ENCODE measurements at regions not wholly inside any gene's neighbourhood (a gene's known extent, or its start where the extent isn't known, plus 50 kb on each side); places are given as distances from the start of the nearest gene placed in this dataset.

DNA sequence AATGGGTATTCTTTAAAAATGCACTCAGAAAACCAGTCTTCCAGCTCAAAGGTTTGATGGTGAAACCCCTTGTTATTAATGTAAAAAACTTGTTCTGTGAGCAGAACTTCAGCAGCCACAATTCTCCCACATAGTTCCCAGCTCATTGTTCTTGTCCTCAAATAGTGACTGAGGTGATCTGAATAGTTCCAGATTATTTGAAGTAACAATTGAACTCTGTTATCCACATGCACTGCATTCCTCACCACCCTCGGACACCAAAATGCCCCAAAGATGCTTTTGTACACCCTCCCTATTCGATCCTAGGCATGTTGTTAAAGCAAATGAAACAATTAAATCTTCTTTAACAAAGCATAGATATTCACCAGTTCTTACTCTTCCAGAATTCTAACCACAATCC is 2186.8 kb upstream of the CELF4 start:
- DNase-seq (ENCODE audit: low spot score): no peak
- ATAC-seq: no peak

GRCh38 chr18:39751921-39752320 is 2186.3 kb upstream of the CELF4 start:
- DNase-seq (ENCODE audit: low spot score): no peak

DNA sequence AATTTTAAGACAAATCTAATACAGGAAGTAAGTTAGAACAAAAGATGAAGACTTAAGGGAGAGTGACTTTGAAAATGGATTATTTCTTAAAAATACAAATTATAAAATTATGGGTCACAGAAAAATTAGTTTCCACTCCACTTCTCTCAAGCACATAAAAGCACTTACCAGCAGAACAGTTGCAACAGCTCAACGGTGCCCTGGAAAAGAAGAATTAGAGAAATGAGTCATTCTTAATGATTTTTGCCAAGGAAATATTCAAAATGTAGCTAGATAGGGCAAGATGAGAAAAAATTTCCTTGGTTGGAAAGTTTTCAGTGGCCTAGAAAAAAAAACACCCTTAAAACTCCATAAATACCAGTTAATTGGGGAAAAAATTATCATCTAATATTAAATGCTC is 2185.6 kb upstream of the CELF4 start:
- ATAC-seq (no peak), DNase-seq (ENCODE audit: low spot score) (no peak)

More at GRCh38 chr18:39751921-39752320, 2186.3 kb upstream of the CELF4 start:
- no peak for ATAC-seq

GRCh38 chr18:39749154-39749553 is 2183.6 kb upstream of the CELF4 start:
- ATAC-seq: no peak

DNA sequence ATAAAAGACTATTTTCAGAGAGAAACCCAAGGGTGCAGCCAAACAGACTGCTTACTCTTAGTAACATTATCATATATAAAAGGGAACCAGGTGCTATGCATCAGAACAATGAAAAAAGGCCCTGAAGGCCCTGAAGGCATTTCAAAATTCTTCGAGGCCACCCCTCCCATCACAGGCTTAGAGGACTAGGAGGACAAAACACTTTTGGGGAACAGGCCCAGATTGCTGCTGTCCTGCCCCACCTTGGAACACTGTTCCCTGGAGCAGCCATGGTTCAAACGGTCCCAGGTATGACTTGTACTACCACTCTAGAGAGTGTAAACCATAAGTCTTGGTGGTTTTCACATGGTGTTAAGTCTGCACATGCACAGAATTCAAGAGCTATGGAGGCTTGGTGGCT is 2183.1 kb upstream of the CELF4 start:
- no peak for DNase-seq (ENCODE audit: low spot score)
- ATAC-seq: no peak

More at GRCh38 chr18:39749154-39749553, 2183.6 kb upstream of the CELF4 start:
- DNase-seq (ENCODE audit: low spot score): no peak

GRCh38 chr18:39746201-39746600 is 2180.6 kb upstream of the CELF4 start:
- ATAC-seq (no peak), DNase-seq (ENCODE audit: low spot score) (no peak)

DNA sequence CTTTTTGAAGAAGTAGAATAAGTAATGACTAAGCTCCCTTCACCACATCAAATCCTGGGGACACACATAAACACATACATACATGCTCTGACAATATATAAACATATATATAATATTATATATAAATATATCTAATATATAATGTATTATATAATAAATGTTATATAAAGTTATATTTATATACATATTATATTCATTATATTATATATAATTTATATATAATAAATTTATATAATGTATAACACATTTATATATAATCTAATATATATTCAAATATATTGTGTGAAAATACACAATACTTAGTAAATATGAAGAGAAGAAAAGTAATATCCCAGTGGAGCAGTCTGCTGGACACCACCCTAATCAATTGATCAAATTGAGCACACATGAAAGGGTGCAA is 2177.9 kb upstream of the CELF4 start:
- DNase-seq (ENCODE audit: low spot score) (no peak), ATAC-seq (no peak)

GRCh38 chr18:39741755-39742466 is 2176.3 kb upstream of the CELF4 start:
- DNase-seq (ENCODE audit: low spot score) (no peak), ATAC-seq (no peak)

GRCh38 chr18:39737869-39738268 is 2172.3 kb upstream of the CELF4 start:
- no peak for DNase-seq (ENCODE audit: low spot score)

GRCh38 chr18:39732918-39733317 is 2167.3 kb upstream of the CELF4 start:
- ATAC-seq (no peak), DNase-seq (ENCODE audit: low spot score) (no peak)

More at GRCh38 chr18:39737869-39738268, 2172.3 kb upstream of the CELF4 start:
- no peak for ATAC-seq

GRCh38 chr18:39730606-39731005 is 2165.0 kb upstream of the CELF4 start:
- DNase-seq (ENCODE audit: low spot score): no peak
- ATAC-seq: no peak

DNA sequence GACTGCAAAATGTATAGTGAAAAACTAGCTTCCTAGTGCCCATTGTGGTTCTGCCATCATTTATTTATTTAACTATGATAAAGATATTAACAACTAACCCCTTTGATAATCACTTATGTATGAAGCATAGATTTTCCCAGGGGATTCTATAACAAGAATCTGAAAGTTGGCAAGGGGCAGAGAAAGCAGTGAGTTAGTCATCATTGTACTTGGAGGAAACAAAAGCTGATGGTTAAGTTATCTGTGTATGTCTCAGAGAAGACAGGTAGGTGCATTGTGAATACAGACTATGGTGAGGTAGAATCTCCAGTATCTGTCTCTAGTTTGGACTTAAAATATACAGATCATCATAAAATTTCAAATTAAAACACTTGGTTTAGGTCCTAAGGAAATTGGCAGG is 2159.1 kb upstream of the CELF4 start:
- no peak for ATAC-seq
- no peak for DNase-seq (ENCODE audit: low spot score)

GRCh38 chr18:39721712-39722111 is 2156.1 kb upstream of the CELF4 start:
- DNase-seq (ENCODE audit: low spot score) (no peak), ATAC-seq (no peak)

DNA sequence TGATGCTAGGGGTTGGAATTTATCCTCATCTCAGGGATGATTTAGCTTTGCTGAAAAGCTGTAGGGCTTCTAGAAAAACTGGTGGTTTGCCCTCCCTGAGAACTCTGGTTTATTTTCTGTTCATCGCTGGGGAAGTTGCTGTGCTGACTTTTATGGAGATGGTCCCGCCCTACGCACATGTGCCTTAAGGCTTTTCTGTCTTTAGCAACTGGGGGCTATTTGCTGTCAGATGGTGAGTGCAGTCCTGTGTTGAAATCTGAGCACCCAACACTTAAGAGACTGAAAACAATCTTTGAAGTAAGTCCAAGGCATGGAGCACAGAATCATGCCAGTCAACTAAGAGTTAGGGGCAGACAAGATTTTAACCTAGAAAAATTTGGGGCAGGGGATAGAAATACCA is 2148.4 kb upstream of the CELF4 start:
- ATAC-seq (no peak), DNase-seq (ENCODE audit: low spot score) (no peak)

- ATAC-seq (no peak), DNase-seq (ENCODE audit: low spot score) (no peak)
Observed at GRCh38 chr18:39711701-39712100, 2146.1 kb upstream of the CELF4 start.

DNA sequence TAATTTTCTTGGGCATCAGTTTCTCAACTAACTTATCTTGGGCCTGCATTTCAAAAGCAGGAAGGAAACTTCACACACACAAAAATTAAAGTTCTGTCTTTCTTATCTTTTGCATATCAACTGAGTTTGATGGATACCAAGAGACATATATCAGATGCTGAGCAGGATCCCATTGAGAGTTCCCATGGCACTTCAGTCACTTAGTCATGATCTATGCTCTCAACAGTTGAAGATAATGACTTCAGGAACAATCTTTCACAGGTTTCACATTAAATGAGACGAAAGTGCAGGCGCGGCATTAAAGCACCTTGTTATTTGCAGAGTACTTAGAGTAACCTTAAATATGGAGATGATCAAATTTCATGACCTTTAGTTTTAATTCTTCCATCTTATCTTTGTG is 2139.8 kb upstream of the CELF4 start:
- ATAC-seq (no peak), DNase-seq (ENCODE audit: low spot score) (no peak)

GRCh38 chr18:39702888-39703287 is 2137.3 kb upstream of the CELF4 start:
- no peak for ATAC-seq
- DNase-seq (ENCODE audit: low spot score): no peak

DNA sequence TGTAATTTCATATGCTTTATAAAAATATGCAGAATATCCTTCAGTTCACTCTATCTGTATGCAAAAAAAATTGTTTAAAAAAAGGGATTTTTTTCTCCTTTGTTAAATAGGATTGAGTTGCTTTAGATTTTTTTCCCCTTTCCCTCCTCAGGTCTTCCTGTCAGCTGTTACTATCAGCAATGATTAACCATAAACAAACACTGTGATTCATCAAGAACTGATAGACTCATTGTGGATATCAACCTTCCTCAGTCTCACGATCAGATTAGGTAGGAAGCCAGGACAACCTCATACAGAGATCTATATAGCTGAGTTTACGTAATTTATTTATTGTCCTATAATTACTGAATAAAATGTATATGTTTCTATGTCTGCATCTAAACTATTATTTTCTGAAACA is 2136.2 kb upstream of the CELF4 start:
- DNase-seq (ENCODE audit: low spot score): no peak
- peak; percentile 49 for ATAC-seq

GRCh38 chr18:39701055-39701783 is 2135.6 kb upstream of the CELF4 start:
- DNase-seq (ENCODE audit: low spot score) (no peak), ATAC-seq (no peak)

DNA sequence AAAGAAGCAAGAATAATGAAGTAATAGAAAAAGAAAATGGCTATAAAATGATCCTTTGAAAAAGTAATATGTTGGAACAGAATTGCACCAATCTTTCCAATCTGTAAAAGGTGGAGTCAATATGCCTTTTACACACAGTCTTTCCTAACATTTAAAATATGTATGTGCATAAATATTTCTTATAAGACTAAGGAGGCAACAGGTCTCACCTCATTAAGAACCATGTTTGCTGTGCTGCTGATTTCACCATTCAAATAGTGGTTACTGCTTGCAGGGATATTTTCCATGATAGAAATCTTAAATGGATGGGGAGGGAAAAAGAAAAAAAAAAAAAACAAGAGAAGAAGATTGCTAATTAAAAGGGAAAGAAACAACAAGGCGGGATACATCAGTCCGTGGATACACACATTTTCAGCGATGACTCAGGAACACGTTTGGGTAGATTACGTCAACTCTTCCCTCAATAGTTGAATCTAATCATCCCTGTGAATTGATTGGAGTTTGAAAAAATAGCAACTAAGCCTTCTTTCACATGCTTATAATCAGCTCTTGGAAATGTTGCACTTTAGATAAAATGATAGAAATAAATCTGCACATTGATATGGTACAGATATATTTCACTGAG is 2133.9 kb upstream of the CELF4 start:
- ATAC-seq (no peak), DNase-seq (ENCODE audit: low spot score) (no peak)

DNA sequence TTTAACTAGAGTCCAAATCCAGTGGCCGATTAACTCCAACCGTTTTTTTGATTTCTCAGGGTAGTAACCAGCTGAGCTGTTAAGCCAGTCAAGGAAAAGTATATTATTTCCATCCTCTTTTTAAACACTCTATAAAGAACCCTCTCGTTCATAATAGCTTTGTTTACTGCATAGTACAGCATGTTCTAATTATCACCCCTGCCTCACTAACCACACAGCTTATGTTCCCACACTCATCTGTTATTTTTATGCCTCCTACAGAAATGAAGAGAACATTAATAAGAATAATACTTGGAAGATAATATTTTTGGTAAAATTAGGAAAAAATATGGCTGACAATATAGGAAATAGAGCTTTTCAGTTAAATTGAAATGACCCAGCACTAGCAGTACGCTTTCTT is 2132.8 kb upstream of the CELF4 start:
- no peak for ATAC-seq
- no peak for DNase-seq (ENCODE audit: low spot score)

DNA sequence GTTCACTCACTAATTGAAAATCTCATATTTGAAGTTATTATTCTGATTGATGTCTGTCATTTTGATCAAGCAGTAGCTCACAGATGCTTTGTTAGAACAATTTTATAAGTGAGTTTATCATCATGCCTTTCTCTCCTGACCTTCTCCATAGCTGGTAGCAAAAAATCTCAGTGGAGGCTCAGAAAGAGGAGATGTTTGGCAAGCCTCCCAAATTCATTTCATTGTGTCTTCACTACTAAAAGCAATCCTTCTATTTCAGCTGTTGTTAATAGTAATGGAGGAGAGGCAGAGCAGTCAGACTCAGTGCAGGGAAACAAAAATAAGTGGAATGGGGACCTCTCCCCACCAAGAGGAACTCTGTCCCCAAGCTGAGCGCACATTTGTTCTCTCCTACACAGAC is 2127.8 kb upstream of the CELF4 start:
- ATAC-seq (no peak), DNase-seq (ENCODE audit: low spot score) (no peak)
